ENCODE measurements at regions not wholly inside any gene's neighbourhood (a gene's known extent, or its start where the extent isn't known, plus 50 kb on each side); places are given as distances from the start of the nearest gene placed in this dataset.

DNA sequence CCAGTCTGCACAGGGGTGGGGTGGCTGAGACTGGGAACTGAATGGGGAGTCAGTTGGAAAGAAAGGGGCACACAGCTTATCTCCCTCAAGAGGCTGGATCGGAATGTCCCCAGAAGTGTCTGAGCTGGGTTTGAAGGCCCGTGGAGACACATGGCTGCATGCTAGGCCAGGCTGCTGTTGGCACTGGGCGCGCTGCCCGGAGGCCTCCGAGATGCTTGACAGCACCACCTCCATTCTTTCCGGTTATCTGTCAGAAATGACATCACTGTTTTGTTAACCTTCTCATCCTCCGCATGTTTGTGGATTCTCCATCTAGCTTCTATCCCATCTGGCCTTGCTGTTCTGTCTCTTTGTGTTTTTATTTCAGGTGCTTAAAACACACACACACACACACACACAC, 85.5 kb downstream of the APIP start:
- no peaks in the 10 kb centered on the region for H3K27me3 ChIP-seq
- TF ChIP-seq EP300 (IDR thresholded peaks at IDR 0.05) (no peak), POLR2AphosphoS5 (IDR thresholded peaks at IDR 0.05) (no peak), POLR2A (IDR thresholded peaks at IDR 0.05) (no peak)
- TF ChIP-seq, protein P1, sequence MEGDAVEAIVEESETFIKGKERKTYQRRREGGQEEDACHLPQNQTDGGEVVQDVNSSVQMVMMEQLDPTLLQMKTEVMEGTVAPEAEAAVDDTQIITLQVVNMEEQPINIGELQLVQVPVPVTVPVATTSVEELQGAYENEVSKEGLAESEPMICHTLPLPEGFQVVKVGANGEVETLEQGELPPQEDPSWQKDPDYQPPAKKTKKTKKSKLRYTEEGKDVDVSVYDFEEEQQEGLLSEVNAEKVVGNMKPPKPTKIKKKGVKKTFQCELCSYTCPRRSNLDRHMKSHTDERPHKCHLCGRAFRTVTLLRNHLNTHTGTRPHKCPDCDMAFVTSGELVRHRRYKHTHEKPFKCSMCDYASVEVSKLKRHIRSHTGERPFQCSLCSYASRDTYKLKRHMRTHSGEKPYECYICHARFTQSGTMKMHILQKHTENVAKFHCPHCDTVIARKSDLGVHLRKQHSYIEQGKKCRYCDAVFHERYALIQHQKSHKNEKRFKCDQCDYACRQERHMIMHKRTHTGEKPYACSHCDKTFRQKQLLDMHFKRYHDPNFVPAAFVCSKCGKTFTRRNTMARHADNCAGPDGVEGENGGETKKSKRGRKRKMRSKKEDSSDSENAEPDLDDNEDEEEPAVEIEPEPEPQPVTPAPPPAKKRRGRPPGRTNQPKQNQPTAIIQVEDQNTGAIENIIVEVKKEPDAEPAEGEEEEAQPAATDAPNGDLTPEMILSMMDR (IDR thresholded peaks at IDR 0.05), result no peak
- WGBS, 5 donors, result 54 to 86% (median 82%) methylated on average over 8 of the region's 8 CpGs
- no peaks in the 10 kb centered on the region for H3K36me3 ChIP-seq
- intact Hi-C loops (cut with DNase I; ENCODE audit: low total_unique reads), result no loop called here
- H3K9me3 ChIP-seq, result no peaks in the 10 kb centered on the region
- DNase-seq, result no peak
- no peak overlapping the region for H3K27ac ChIP-seq
- H3K4me1 ChIP-seq, result peaks cover 3 to 15% (median 8%) of the 10 kb centered on the region in 4 donors
- H3K4me3 ChIP-seq, result no peak overlapping the region

DNA sequence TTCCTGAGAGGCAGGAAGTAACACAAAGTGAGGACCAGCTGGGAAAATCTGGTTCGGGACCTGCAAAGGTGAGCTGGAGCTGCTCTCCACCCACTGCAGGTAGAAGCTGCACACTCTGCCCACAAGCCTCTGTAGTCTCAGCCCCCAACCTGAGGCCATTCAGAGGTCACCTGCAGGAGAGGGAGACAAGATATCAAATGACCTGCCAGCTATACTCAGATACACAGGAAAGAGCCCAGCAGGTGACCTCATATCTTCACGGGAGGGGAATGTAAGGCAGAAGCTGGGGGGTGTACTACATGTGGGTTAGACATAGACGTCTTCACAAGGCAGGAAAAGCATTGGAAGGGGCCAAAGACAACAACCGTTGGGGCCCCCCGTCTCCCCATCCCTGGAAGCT, 86.1 kb downstream of the APIP start:
- Histone ChIP-seq H3K9me3 (no peaks in the 10 kb centered on the region), H3K36me3 (no peaks in the 10 kb centered on the region), H3K4me3 (no peak overlapping the region), H3K4me1 (peaks cover 9 to 18% (median 12%) of the 10 kb centered on the region in 4 donors), H3K27me3 (no peaks in the 10 kb centered on the region), H3K27ac (no peak overlapping the region)
- intact Hi-C loops (cut with DNase I; ENCODE audit: low total_unique reads), result no loop called here
- DNase-seq, result no peak
- 53 to 68% (median 65%) methylated on average over 5 of the region's 5 CpGs for WGBS, 5 donors
- TF ChIP-seq, protein P1 (IDR thresholded peaks at IDR 0.05), result no peak
- TF ChIP-seq POLR2AphosphoS5 (IDR thresholded peaks at IDR 0.05) (no peak), POLR2A (IDR thresholded peaks at IDR 0.05) (no peak), EP300 (IDR thresholded peaks at IDR 0.05) (no peak)

DNA sequence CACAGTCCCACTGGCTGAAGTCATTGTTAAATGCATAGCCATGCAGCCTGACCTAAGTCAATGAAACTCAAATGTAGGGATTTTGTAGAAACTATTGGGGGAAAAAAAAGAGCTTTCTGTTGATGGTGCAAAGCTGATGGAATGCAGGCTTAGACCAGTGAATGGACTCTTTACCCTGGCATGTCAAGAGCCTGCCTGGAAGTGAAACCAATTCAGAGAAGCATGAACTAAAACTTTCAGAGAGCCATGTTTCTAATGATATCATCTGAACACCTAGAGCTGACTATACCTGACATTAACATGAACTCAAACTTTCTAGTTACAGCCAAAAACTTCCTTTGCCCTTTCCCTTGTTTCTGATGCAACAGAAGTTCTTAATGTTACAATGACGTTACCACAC, 89.0 kb downstream of the APIP start:
- TF ChIP-seq, protein P1 (IDR thresholded peaks at IDR 0.05), result no peak
- no peak for TF ChIP-seq POLR2AphosphoS5 (IDR thresholded peaks at IDR 0.05)
- no peaks in the 10 kb centered on the region for H3K36me3 ChIP-seq
- intact Hi-C loops (cut with DNase I; ENCODE audit: low total_unique reads), result no loop called here
- H3K27ac ChIP-seq, result peak overlapping the region in 2 of 5 donors; percentile 83 to 86
- no peak overlapping the region for H3K4me3 ChIP-seq
- H3K27me3 ChIP-seq, result no peaks in the 10 kb centered on the region
- H3K4me1 ChIP-seq, result peaks cover 12 to 35% (median 28%) of the 10 kb centered on the region in 4 donors
- no peak for DNase-seq
- 71 to 91% (median 78%) methylated on average over 1 of the region's 1 CpG for WGBS, 5 donors
- H3K9me3 ChIP-seq, result no peaks in the 10 kb centered on the region

DNA sequence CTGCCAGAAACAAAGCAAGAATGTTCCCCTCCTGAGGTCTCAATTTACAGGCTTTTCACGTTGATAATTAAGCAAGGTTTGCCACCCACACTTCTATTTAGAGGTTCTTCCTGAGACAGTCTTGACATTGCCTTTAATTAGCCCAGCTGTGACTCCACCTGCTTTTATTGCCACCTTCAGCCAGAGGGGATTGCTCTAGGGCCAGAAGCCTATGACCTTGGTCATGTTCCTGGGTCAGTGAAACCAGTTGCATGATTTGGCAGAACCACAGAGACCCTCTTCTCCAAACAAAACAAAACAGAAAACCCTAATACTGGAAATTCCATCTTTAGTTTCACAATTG, 89.8 kb downstream of the APIP start:
- H3K27me3 ChIP-seq, result no peaks in the 10 kb centered on the region
- no peak for DNase-seq
- H3K27ac ChIP-seq, result peak overlapping the region; percentile 79 to 86 (median 83)
- H3K4me1 ChIP-seq, result peaks cover 12 to 35% (median 28%) of the 10 kb centered on the region in 4 donors
- no peaks in the 10 kb centered on the region for H3K36me3 ChIP-seq
- H3K4me3 ChIP-seq, result no peak overlapping the region
- H3K9me3 ChIP-seq, result no peaks in the 10 kb centered on the region
- 19 to 46% (median 35%) methylated on average over 1 of the region's 1 CpG for WGBS, 5 donors
- intact Hi-C loops (cut with DNase I; ENCODE audit: low total_unique reads), result no loop called here
- TF ChIP-seq POLR2A (IDR thresholded peaks at IDR 0.05) (no peak), EP300 (IDR thresholded peaks at IDR 0.05) (no peak), POLR2AphosphoS5 (IDR thresholded peaks at IDR 0.05) (no peak)
- TF ChIP-seq, protein P1 (IDR thresholded peaks at IDR 0.05), result no peak
